GM10266 (cell line): ENCODE measurements at regions not wholly inside any gene's neighbourhood (a gene's known extent, or its start where the extent isn't known, plus 50 kb on each side); places are given as distances from the start of the nearest gene placed in this dataset.

Source experiments
- DNase-seq: peaks from one replicate; pipeline ENCODE4 v3.0.0; 2012; ENCODE audit errors: extremely low spot score
- CTCF ChIP-seq: IDR thresholded peaks from 2 replicates; pipeline ENCODE4 v1.5.1; 2012; ENCODE audit warnings: mild to moderate bottlenecking, low read depth; ENCODE audit not compliant: control insufficient read depth, insufficient read depth; ENCODE audit errors: missing control alignments

- no peak for TF ChIP-seq CTCF
- DNase-seq: no peak
Measured at GRCh38 chr2:16277117-16277516, 336.8 kb downstream of the MYCN start.

GRCh38 chr2:16275661-16276060, 335.3 kb downstream of the MYCN start:
- no peak for TF ChIP-seq CTCF
- DNase-seq: no peak

- no peak for TF ChIP-seq CTCF
- DNase-seq: no peak
Measured at GRCh38 chr2:16275131-16275530, 334.8 kb downstream of the MYCN start.

GRCh38 chr2:16273111-16273510, 332.8 kb downstream of the MYCN start:
- TF ChIP-seq CTCF: no peak

GRCh38 chr2:16272038-16272788, 331.9 kb downstream of the MYCN start:
- no peak for TF ChIP-seq CTCF
- DNase-seq: no peak

More at GRCh38 chr2:16273111-16273510, 332.8 kb downstream of the MYCN start:
- no peak for DNase-seq

- DNase-seq: no peak
- TF ChIP-seq CTCF: no peak
Measured at GRCh38 chr2:16271231-16271896, 331.0 kb downstream of the MYCN start.

GRCh38 chr2:16270441-16270840, 330.1 kb downstream of the MYCN start:
- no peak for TF ChIP-seq CTCF
- no peak for DNase-seq
